CD1c-positive myeloid dendritic cell (primary cell): ENCODE measurements at regions not wholly inside any gene's neighbourhood (a gene's known extent, or its start where the extent isn't known, plus 50 kb on each side); places are given as distances from the start of the nearest gene placed in this dataset.

ENCODE experiments used
- DNase-seq: peaks from one replicate; pipeline ENCODE4 v3.0.0-alpha.2; 2016; ENCODE audit errors: extremely low spot score

GRCh38 chr16:64165368-64165767 is 956.5 kb downstream of the CDH11 start:
- no peak for DNase-seq

- DNase-seq: no peak
Observed at GRCh38 chr16:64162613-64163375, 959.1 kb downstream of the CDH11 start.

- DNase-seq: no peak
Observed at GRCh38 chr16:64159976-64160375, 961.9 kb downstream of the CDH11 start.

GRCh38 chr16:64158941-64159588 is 962.8 kb downstream of the CDH11 start:
- DNase-seq: no peak

GRCh38 chr16:64153718-64154117 is 968.1 kb downstream of the CDH11 start:
- DNase-seq: no peak

GRCh38 chr16:64151990-64152767 is 969.7 kb downstream of the CDH11 start:
- no peak for DNase-seq

DNA sequence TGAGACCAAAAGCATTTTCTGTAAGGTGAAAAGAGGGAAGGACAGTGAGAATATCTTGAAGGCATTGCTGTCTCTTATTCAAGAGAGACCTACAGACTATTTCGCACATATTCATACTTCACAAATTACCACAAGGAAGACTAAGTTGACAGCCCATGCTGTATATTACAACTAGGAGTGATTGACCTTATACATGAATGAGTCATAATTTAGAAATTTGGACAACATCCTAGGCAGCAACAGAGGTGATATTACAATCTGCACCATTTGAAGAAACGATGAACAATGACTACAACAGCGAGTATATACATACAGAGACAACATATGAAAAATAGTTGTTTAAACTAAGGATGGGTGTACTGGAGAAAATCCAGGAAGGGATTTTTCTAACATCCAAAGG is 971.7 kb downstream of the CDH11 start:
- no peak for DNase-seq

GRCh38 chr16:64149756-64150155 is 972.1 kb downstream of the CDH11 start:
- DNase-seq: no peak

- DNase-seq: no peak
Observed at GRCh38 chr16:64148356-64148755, 973.5 kb downstream of the CDH11 start.

DNA sequence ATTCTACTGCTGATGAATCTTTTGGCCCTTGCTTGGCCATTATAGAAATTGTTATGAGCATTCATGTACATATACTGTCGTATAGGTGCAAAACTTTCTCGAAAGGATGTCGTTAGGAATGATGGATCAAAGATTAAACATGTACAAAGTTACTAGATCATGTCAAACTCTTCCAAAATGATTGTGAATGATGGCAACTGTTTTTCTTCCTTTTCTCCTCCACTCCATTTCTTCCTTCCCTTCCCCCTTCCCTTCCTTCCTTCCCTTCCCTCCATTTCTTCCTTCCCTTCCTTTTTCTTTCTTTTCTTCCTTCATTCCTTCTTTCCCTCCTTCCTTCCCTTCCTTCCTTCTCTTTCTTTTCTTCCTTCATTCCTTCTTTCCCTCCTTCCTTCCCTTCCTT is 973.9 kb downstream of the CDH11 start:
- no peak for DNase-seq

GRCh38 chr16:64144617-64145016 is 977.2 kb downstream of the CDH11 start:
- DNase-seq: no peak

DNA sequence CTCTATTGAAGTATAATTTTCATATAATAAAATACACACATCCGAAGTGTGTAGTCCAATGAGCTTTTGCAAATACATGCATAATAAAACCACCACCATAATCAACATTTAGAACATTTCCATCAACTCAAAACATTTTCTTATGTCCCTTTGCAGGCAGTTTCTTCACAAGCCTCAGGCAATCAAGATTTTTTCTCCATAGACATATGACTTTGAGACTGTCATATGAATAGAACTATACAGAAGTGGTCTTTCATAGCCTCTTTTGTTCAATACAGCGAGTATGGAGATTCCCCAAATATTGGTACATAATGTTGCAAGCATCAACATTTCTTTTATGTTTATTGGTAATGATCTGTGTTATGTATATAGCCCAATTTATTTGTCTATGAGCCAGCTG is 983.2 kb downstream of the CDH11 start:
- DNase-seq: no peak

DNA sequence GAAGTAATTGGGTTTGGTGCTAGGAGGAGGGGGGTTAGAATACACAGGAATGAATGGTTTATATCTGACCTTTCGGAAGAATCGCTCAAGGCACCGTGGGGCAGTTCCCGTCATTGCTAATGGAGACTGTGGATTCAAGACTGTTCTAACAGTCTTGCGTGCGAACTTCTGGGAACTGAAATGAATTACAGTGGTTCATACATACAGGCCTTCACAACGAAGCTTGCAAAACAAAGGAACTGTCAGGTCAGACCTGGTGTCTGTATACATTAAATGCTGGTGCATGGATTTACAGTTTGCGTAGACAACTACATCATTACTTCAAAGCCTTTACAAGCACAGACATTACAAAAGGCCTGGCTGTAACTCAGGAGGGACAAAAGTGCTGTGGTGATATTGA is 983.9 kb downstream of the CDH11 start:
- DNase-seq: no peak

GRCh38 chr16:64136743-64137142 is 985.1 kb downstream of the CDH11 start:
- DNase-seq: no peak

- no peak for DNase-seq
Observed at GRCh38 chr16:64136314-64136713, 985.5 kb downstream of the CDH11 start.

- no peak for DNase-seq
Observed at GRCh38 chr16:64133366-64133765, 988.5 kb downstream of the CDH11 start.

- DNase-seq: no peak
Observed at GRCh38 chr16:64132759-64133361, 989.0 kb downstream of the CDH11 start.

DNA sequence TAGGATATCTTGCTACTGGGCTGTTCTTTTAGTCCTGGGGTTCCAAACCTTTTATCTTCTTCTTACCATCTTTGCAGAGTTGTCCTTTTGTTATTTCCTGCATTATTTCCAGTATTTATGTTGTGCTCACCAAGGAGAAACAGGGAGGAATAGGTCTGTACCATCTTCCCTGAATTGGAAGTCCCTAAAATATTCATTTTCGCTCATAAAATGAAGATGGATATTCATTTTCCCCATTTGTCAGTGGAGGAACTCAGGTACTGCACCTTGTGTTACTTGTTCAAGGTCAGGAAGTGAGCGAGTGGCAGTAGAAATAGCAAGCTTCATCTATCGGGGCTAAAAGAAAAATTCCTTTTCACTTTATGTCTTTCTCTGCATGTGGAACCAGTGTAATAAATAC is 989.7 kb downstream of the CDH11 start:
- no peak for DNase-seq

DNA sequence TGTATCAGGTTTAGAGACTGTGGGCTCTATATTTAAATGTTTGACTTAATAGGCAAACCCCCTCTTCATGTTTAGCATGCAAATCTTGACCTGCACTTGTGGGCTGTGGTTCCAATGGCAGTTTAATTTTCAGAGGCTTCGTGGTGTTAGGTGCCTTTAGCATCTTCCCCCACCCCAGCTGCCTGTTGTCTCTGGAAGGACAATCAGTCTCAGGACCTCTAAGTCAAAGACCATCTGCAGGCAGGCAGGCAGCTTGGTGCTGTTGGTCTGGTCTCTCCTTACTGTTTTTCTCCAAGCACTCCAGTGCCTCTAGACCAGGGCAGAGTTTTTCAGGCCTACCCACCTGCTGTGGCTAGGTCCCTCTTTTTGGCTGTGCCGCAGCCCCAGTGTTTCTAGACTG is 990.4 kb downstream of the CDH11 start:
- DNase-seq: no peak

DNA sequence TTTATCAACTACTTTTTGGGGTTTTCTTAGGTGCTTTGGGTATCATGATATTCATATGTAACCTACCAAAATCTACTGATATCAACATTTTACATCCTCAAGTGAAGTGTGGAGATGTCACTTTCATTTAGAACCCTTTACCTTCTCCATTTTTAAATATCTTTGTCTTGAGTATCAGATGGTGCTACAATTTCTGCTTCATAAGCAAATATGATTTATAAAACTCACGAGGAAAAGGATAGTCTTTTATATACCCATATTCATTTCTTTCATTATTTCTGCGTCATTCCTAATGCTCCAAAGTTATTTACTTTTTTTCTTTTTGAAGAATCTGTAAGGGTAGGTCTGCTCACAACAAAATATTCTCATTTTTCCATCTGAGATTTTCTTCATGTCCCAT is 991.7 kb downstream of the CDH11 start:
- DNase-seq: no peak

- DNase-seq: no peak
Observed at GRCh38 chr16:64122177-64122576, 999.7 kb downstream of the CDH11 start.

DNA sequence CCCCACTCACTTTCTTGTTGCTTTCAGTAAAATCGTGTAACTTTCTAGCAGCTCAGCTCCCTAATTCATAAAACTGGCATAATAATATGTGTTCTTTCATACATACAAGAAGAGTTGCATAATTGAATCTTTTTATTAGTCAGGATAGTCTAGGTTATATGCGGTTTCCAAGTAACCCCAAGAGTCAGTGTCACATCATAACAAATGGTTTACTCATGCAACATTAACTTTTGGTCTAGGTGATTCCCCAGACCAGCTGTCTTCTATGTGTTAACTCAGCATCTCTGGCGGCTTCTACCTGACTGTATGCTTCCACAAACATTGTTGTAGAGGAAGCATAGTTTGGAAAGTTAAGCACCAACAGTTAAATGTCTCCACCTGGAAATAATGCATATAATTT is 1000.4 kb downstream of the CDH11 start:
- DNase-seq: no peak
